HG03139 (cell line): ENCODE measurements at regions not wholly inside any gene's neighbourhood (a gene's known extent, or its start where the extent isn't known, plus 50 kb on each side); places are given as distances from the start of the nearest gene placed in this dataset.

Source experiments
- ATAC-seq: cut with Tn5 transposase; IDR thresholded peaks from one replicate; pipeline ENCODE4 v1.9.1; 2021; ENCODE audit not compliant: unreplicated experiment

- no peak for ATAC-seq
Measured at GRCh38 chr2:40760071-40760666, 308.3 kb upstream of the SLC8A1 start.

DNA sequence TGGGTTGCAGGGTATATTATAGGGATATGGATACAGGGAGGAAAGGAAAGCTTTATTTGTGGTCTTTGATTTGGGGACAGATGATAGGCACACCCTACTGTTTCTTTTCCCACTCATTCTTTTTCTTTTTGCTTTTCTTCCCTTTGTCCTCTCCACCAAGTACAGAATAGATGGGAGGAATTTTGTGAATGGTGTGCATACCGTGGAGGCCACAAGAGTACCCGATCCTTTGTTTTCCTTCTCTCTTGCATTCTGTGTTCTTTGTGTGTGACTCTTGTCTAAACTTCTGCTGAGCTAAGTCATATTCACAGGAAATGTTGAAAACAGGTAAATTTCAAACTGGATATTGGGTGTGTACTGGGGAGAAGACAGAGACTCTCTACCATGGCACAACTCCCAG lies 321.4 kb upstream of the SLC8A1 start:
- ATAC-seq, result no peak

GRCh38 chr2:40783704-40784103 lies 331.8 kb upstream of the SLC8A1 start:
- no peak for ATAC-seq

DNA sequence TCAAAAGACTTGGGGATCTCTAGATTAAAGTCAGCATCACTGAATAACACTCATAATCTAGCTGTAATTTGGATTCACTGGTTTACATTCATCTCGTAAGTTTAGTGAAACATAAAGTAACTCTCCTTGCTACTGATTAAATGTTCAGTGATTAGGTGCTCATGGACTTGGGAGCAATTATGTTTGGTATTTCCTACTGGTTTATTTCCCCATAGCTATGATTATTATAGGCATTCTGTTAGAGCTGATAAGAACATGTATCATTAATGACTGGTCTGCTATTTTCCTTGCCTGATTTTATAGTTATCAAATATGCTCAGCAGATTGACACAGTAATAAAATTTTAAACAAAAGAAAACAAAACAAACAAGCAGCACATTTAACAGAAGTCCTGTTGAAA lies 334.7 kb upstream of the SLC8A1 start:
- ATAC-seq, result no peak

GRCh38 chr2:40797120-40797519 lies 345.2 kb upstream of the SLC8A1 start:
- ATAC-seq, result no peak

GRCh38 chr2:40803900-40804299 lies 352.0 kb upstream of the SLC8A1 start:
- no peak for ATAC-seq

- ATAC-seq, result no peak
Measured at GRCh38 chr2:40809156-40809555, 357.3 kb upstream of the SLC8A1 start.

DNA sequence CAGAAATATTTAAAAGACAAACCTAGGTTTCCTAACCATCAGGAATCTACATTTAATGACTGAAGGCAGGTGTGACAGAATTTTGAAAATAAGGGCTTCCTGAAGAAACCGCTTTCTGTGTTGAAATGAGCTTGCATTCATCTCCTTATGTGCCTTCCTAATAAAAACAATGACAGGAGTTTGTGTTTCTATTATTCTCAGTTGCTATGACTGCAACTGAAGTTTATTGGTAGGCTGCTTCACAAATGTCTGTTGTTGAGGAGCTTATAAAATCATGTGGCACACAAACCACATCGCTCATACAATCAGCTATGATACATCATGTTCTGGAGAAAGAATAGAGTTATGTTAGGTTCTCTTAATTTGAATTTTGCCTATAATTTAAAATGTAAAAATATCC lies 362.7 kb upstream of the SLC8A1 start:
- ATAC-seq, result no peak

DNA sequence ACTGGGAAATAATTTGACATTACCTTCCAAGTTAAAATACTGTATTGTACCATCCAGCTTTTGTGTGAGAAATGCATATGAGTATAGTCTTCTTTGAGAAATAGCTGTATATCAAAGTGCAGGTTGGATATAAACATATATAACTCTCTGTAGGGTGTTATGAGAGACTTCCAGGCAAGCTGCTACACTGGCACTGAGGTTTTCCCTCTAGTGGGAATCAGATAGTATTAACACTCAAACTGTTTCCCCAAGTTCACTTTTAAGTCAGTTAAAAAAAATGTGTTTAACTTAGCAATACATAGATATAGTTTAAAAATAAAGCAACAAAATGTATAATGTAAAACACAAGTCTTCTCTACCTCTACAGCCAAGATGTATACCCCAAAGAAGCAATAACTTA lies 368.4 kb upstream of the SLC8A1 start:
- ATAC-seq, result no peak

DNA sequence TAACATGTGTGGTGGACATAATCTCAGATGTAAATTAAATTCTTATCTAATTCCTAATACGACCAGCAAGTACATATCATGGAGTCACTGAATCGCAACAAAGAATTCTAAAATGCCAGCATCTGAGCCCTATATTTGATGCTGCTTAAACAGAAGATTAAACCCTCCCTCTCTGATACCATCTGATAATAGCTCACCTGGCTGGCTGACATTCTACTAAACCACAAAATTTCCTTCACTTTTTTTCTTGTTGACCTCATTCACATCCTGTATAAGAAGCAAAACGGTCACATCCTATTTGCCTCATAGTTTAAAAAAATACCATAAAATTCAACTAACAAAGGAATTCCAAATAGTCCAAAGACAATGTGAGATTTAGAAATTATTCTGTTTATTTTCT lies 371.6 kb upstream of the SLC8A1 start:
- ATAC-seq, result no peak

DNA sequence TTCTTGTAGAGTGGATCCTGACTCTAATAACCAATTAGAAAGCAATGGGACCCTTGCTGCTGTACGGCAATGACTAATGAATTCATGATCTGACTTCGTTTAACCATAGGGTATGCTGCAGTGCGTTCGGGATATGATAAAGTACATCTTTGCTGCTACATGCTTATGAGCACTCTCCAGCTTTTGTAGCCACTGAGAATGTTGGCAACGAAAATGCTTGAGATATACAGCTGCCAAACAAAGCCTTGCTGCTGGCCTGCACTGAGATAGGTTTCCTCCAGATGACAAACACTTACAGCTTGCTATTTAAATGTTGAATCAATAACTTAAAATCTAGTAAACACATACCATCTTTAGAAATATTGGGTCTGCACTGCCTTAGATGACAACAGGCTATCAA lies 372.4 kb upstream of the SLC8A1 start:
- no peak for ATAC-seq

- ATAC-seq, result no peak
Measured at GRCh38 chr2:40827392-40827791, 375.5 kb upstream of the SLC8A1 start.

DNA sequence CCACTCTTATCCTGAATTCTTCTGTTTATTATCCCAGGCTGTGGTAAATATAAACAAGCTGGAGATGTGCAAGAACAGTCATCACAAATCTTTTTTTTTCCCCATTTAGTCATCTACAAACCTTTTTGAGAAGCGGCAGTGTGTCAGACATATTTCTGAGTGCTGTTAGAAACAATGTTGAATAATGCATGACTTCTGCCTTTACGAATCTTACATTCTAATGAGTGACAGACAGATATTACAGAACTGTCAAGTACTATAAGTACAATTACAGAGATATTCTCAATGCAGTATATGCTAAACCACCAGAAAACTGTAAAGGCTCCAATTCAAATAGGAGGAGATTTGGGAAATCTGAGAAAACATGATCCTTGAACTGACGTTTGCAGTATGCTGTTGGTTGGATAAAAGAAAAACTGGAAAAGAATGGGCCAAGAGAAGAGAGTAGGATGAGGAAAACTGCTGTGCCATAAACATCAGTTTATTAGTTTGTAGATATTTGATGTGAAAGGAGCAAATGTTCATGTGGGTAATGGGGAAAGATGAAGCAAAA lies 379.5 kb upstream of the SLC8A1 start:
- no peak for ATAC-seq

DNA sequence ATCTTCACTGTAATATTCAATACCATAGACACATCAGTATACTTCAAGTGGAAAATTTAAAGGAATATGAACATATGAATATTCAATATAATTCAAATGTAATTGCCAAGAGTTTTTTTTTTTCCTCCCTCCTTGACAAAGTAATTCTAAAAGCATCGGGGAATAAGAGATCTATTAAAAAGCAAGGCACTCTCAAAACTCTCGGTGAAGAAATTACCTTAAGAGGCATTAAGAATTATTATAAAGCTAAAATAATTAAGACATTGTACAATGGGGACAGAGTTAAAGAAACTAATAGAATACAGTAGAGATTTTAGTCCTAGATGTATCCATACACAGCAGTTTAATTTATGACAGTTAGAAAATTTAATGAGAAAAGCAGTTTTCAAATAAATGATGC lies 390.0 kb upstream of the SLC8A1 start:
- ATAC-seq, result no peak

DNA sequence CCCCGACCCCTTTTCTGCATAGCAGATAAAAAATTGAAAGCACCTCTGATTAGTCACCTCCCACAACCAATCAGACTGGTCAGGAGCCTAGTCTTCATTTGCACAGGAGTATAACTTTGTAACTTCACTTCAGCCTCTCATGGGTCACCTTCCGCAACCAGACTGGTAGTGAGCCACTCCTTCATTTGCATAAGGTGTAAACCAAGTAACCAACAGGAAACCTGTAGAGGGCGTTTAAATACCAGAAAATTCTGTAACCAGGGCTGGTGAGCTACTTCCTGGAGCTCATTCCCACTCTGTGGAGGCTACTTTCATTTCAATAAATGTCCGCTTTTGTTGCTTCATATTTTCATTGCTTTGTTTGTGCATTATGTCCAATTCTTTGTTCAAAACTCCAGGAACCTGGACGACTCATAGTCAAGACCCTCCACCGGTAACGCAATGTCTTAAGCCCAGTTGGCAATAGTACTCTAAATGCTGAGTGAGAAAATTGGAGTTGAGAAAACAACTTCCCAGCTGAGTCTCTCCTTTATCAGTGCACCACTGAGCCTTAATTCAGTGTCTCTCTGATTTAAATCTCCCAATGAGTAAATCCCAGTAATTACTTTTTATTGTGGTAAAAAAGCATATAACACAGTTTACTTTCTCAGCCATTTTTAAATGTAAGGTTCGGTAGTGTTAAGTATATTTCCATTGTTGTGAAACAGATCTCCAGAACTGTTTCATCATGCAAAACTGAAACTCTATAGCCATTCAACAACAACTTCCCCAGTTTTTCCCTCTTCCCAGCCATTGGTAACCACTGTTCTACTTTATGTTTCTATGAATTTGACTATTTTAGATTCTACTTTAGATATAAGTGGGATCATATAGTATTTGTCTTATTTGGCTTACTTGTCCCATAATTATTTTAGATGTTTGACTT lies 392.7 kb upstream of the SLC8A1 start:
- no peak for ATAC-seq

GRCh38 chr2:40851661-40852060 lies 399.8 kb upstream of the SLC8A1 start:
- no peak for ATAC-seq

GRCh38 chr2:40859617-40860016 lies 407.7 kb upstream of the SLC8A1 start:
- ATAC-seq, result no peak

GRCh38 chr2:40867829-40868228 lies 415.9 kb upstream of the SLC8A1 start:
- ATAC-seq, result no peak

GRCh38 chr2:40872580-40872979 lies 420.7 kb upstream of the SLC8A1 start:
- no peak for ATAC-seq

- no peak for ATAC-seq
Measured at GRCh38 chr2:40874380-40874779, 422.5 kb upstream of the SLC8A1 start.

DNA sequence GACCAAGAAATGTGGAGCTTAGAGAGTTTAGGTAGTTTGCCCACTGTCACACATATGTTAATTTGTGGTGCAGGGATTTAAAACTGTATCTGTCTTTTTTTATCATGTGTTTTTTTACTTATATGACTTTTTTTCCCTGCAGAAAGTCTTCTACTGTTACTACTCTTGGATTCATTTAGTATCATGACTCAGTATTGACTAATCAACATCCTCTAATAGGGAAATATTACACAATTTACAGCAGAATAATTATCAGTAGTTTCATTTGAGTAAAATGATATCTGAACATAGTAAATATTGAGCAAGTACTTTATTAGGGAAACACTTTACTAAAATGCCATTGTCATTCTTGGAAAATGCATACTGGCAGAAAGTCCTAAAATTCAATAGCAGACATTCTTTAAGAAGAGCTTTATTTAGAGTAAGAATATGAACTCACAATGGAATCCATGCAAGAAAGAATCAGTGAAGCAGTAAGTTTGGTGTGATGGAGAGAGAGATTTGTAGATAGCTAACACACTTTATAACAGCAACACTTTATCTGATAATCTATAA lies 425.9 kb upstream of the SLC8A1 start:
- no peak for ATAC-seq

- no peak for ATAC-seq
Measured at GRCh38 chr2:40879305-40879704, 427.4 kb upstream of the SLC8A1 start.
